GM12801 (cell line): ENCODE measurements at regions not wholly inside any gene's neighbourhood (a gene's known extent, or its start where the extent isn't known, plus 50 kb on each side); places are given as distances from the start of the nearest gene placed in this dataset.

Experiments
- CTCF ChIP-seq: IDR thresholded peaks from one replicate; pipeline ENCODE4 v1.5.1; 2011; ENCODE audit warnings: control low read depth; ENCODE audit not compliant: insufficient read length; ENCODE audit errors: extremely low read depth

- TF ChIP-seq CTCF, result no peak
Measured at GRCh38 chr9:7338586-7339281, 460.8 kb downstream of the DMAC1 start.

- TF ChIP-seq CTCF, result no peak
Measured at GRCh38 chr9:7336356-7337065, 463.1 kb downstream of the DMAC1 start.

GRCh38 chr9:7333719-7334118, 465.9 kb downstream of the DMAC1 start:
- no peak for TF ChIP-seq CTCF

DNA sequence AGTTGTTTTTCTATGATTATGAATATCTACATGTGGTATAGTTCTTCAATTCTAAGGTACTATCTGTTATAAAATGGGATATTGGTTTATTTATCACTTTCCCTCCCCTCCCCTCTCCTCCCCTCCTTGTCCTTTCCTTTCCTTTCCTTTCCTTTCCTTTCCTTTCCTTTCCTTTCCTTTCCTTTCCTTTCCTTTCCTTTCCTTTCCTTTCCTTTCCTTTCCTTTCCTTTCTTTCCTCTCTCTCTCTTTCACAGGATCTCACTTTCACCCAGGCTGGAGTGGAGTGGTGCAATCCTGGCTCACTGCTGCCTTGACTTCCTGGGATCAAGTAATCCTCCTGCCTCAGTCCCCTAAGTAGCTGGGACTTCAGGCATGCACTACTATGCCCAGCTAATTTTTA, 466.8 kb downstream of the DMAC1 start:
- TF ChIP-seq CTCF, result no peak

DNA sequence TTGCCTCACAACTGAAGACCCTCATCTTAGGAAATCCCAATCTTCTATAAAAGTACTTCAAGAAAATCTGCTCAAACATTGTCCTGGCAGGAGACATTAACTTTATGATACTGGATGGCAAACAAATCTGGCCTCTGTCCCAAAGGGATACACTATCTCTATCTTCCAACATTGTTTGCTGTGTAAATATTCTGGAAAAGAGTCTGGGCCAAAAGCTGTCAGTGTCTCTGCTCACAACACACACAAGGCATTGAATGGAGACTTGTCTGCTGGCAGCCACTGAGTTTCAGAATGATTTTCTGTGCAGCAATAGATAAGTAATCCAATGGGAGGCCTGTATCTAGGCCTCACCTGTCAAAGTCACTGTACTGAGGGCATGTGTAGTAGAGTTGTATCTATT, 471.1 kb downstream of the DMAC1 start:
- TF ChIP-seq CTCF, result no peak

- TF ChIP-seq CTCF, result no peak
Measured at GRCh38 chr9:7325995-7326394, 473.6 kb downstream of the DMAC1 start.

DNA sequence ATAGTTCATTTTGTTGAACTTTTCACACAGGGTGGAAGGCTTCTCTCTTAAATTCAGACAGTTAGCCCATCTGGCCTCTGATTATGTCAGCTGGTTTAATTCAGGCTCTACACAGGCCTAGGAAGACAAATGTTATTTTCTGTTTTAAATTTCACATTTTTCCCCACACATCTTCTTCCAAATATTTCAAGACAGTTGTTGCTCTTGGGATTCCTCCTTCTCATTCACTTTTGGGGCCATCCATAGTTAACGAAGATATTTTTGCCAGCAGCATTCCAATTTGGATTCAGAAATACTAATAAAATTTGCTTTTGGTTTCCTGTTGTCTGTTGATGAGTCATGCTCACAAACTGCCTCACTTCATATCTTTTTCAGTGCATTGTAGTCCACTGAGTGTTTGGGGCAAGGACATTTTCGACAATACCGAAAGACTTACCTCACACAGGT, 475.4 kb downstream of the DMAC1 start:
- no peak for TF ChIP-seq CTCF
